PFSK-1 (cell line): ENCODE measurements at regions not wholly inside any gene's neighbourhood (a gene's known extent, or its start where the extent isn't known, plus 50 kb on each side); places are given as distances from the start of the nearest gene placed in this dataset.

Source experiments
- FOXP2 ChIP-seq: optimal IDR thresholded peaks from 2 replicates; pipeline ENCODE3; 2011; ENCODE audit warnings: borderline replicate concordance, control low read depth, inconsistent platforms; ENCODE audit not compliant: insufficient read depth; ENCODE audit errors: extremely low read length, extremely low read depth
- POLR2AphosphoS5 ChIP-seq: IDR thresholded peaks from 2 replicates; pipeline ENCODE4 v1.6.1; 2012; ENCODE audit warnings: low read depth, mild to moderate bottlenecking, control low read depth, low read length, moderate library complexity
- SIN3A ChIP-seq: IDR thresholded peaks from 2 replicates; pipeline ENCODE4 v1.6.1; 2012; ENCODE audit warnings: mild to moderate bottlenecking, low read length, moderate library complexity, borderline replicate concordance; ENCODE audit not compliant: insufficient read depth
- TAF1 ChIP-seq: IDR thresholded peaks from 2 replicates; pipeline ENCODE4 v1.6.1; 2012; ENCODE audit warnings: low read length, control low read depth, borderline replicate concordance; ENCODE audit not compliant: insufficient read depth
- TF ChIP-seq, protein P1 (sequence below), 2 experiments: IDR thresholded peaks; 2 replicates each; pipeline versions ENCODE4 v1.6.1 to v1.8.0; 2011 to 2012; ENCODE audit warnings: low read depth in 2 of 2, low read length in 2 of 2, control low read depth in 1 of 2, inconsistent platforms in 1 of 2, mild to moderate bottlenecking in 1 of 2, moderate library complexity in 1 of 2; ENCODE audit not compliant: insufficient read depth in 1 of 2

DNA sequence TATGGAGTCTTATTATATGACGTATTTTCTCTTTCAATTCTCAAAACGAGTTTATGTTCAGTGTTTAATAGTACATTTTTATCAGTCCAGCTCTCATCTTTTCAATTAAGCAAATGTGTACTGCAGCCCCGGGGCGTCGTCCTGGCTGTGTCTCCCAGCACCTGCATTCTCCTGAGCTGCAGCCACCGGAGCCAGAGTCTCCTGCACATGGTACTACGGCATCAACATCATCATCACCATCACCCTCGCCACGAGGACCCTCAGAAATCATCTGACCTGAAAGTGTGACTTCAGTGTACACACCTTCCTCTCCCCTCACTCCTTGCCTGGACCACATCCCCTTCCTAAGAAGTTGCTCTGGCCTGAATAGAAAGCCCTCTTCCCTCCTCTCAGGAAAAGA is 267.7 kb upstream of the ARID1B start:
- TF ChIP-seq SIN3A (no peak), POLR2AphosphoS5 (no peak), FOXP2 (no peak), TAF1 (no peak)
- TF ChIP-seq, protein P1, sequence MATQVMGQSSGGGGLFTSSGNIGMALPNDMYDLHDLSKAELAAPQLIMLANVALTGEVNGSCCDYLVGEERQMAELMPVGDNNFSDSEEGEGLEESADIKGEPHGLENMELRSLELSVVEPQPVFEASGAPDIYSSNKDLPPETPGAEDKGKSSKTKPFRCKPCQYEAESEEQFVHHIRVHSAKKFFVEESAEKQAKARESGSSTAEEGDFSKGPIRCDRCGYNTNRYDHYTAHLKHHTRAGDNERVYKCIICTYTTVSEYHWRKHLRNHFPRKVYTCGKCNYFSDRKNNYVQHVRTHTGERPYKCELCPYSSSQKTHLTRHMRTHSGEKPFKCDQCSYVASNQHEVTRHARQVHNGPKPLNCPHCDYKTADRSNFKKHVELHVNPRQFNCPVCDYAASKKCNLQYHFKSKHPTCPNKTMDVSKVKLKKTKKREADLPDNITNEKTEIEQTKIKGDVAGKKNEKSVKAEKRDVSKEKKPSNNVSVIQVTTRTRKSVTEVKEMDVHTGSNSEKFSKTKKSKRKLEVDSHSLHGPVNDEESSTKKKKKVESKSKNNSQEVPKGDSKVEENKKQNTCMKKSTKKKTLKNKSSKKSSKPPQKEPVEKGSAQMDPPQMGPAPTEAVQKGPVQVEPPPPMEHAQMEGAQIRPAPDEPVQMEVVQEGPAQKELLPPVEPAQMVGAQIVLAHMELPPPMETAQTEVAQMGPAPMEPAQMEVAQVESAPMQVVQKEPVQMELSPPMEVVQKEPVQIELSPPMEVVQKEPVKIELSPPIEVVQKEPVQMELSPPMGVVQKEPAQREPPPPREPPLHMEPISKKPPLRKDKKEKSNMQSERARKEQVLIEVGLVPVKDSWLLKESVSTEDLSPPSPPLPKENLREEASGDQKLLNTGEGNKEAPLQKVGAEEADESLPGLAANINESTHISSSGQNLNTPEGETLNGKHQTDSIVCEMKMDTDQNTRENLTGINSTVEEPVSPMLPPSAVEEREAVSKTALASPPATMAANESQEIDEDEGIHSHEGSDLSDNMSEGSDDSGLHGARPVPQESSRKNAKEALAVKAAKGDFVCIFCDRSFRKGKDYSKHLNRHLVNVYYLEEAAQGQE (IDR thresholded peaks at IDR 0.05; ENCODE audit: insufficient read depth in 1 of 2, low read depth in 2 of 2, low read length in 2 of 2), result no peak

DNA sequence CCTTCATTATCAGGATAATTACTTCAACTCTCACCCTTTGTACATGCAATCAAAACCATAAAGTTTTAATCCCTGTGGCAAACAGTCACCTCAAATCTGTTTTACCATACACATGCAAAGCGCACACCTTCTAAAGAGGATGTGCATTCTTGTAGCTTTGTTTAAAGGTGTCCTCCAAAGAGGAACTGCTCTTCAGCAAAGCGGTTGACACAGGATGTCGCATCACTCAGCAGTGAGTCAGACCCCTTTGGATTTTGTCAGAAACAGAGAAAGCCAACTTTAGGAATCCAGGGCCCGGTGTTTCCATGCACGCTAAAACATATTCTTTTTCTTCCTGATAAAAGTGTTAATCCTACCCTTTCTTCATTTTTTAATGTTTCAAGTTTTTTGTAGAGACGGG is 268.3 kb upstream of the ARID1B start:
- TF ChIP-seq FOXP2 (no peak), POLR2AphosphoS5 (no peak), TAF1 (no peak), SIN3A (no peak)
- TF ChIP-seq, protein P1 (IDR thresholded peaks at IDR 0.05; ENCODE audit: insufficient read depth in 1 of 2, low read depth in 2 of 2, low read length in 2 of 2), result no peak

DNA sequence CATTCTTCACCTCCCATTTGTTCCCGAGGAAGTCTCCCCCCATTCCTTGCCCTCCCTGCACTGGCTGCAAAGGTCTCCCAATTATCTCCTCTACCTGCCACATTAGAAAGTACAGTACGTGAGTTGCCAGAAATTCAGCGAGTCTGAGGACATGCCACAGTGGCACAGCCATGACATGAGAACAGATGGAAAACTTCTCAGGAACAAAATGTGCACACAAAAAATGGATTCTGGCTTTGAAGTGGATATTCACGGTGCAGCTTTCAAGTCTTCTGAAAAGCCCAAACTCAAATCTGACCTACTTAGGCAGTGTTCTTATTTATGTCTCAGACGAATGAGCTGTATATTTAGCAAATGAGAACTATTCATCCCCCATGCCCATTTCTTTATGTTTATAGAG is 269.1 kb upstream of the ARID1B start:
- TF ChIP-seq POLR2AphosphoS5, result no peak
- TF ChIP-seq FOXP2, result no peak
- no peak for TF ChIP-seq SIN3A
- TF ChIP-seq, protein P1 (IDR thresholded peaks at IDR 0.05; ENCODE audit: insufficient read depth in 1 of 2, low read depth in 2 of 2, low read length in 2 of 2), result no peak
- no peak for TF ChIP-seq TAF1

DNA sequence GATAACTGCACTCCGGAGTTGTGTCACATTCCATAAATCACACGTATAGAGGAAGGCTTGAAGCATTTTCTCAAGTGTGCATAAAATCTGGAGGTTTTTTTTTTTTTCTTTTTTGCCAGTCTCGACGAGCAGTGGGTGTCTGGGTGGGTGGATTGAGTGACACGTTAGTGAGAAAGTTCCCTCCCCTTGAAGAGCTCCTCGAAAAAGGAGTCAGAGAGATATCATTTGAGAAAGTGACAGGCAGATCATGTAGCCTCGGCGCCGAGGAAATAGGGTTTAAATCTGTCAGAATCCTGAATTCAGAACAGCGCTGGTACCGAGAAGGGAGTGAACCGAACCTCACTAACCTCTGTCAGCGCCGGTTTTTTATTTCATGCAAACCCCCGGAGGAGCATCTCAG is 269.5 kb upstream of the ARID1B start:
- TF ChIP-seq, protein P1 (IDR thresholded peaks at IDR 0.05; ENCODE audit: insufficient read depth in 1 of 2, low read depth in 2 of 2, low read length in 2 of 2), result no peak
- TF ChIP-seq TAF1, result no peak
- no peak for TF ChIP-seq FOXP2
- no peak for TF ChIP-seq SIN3A
- no peak for TF ChIP-seq POLR2AphosphoS5

DNA sequence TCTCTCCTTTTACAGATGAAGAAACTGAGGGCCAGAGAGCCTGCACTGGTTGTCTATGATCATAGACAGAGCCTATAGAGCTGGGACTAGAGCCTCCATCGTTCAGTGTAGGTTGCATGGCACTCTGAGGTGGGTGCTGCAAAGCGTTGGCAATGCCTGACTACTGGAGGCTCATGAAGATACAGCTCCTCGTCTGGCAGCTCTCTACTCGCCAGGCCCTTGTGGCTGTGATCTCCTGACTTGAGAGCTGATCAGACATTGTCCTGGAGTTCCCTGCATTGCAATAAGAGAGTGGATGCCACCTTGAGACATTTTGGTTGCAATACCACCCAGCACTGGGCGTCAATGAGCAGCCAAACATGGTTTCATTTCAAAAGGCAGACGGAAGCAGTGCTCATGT is 270.1 kb upstream of the ARID1B start:
- TF ChIP-seq FOXP2 (no peak), POLR2AphosphoS5 (no peak), SIN3A (no peak), TAF1 (no peak)
- TF ChIP-seq, protein P1 (IDR thresholded peaks at IDR 0.05; ENCODE audit: insufficient read depth in 1 of 2, low read depth in 2 of 2, low read length in 2 of 2), result no peak
